IPS-18a (cell line): ENCODE measurements at regions not wholly inside any gene's neighbourhood (a gene's known extent, or its start where the extent isn't known, plus 50 kb on each side); places are given as distances from the start of the nearest gene placed in this dataset.

ENCODE experiments used
- H3K27ac ChIP-seq: one replicate; pipeline ENCODE4 v1.5.1; 2013; ENCODE audit warnings: low read length
- H3K27me3 ChIP-seq: one replicate; pipeline ENCODE4 v1.6.1; 2013; ENCODE audit warnings: mild to moderate bottlenecking, low read length; ENCODE audit not compliant: control insufficient read depth, insufficient read depth
- H3K36me3 ChIP-seq: one replicate; pipeline ENCODE4 v1.6.1; 2013; ENCODE audit warnings: low read depth, low read length; ENCODE audit not compliant: control insufficient read depth
- H3K4me1 ChIP-seq: one replicate; pipeline ENCODE4 v1.6.1; 2013; ENCODE audit warnings: low read depth, low read length; ENCODE audit not compliant: control insufficient read depth
- H3K4me3 ChIP-seq: one replicate; pipeline ENCODE4 v1.5.1; 2013; ENCODE audit warnings: low read length
- H3K9ac ChIP-seq: one replicate; pipeline ENCODE4 v1.6.1; 2013; ENCODE audit warnings: mild to moderate bottlenecking, low read length, moderate library complexity
- H3K9me3 ChIP-seq: one replicate; pipeline ENCODE4 v1.6.1; 2013; ENCODE audit warnings: low read depth, low read length; ENCODE audit not compliant: control insufficient read depth

DNA sequence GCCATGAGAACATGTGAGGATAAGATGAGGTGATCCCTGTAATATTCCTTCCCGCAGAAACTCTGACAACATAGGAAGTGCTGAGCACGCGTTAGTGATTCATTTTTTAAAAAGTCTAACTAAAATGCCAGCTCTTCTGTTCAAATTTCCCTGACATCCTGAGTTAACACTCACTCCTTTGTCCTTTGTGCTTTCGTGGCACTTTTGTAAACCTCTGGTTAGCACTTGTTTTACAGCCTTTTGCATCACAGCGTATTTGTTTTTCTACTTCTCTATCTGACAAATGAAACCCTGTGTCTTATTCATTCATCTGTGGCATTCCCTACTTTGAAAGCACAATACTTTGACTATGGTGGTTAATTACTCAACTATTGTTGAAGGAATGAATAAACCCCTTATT is 313.6 kb downstream of the NUAK1 start:
- Histone ChIP-seq H3K4me1 (peaks cover 17% of the 10 kb centered on the region), H3K36me3 (no peaks in the 10 kb centered on the region), H3K9ac (no peak overlapping the region), H3K9me3 (no peaks in the 10 kb centered on the region), H3K27ac (no peak overlapping the region), H3K4me3 (no peak overlapping the region), H3K27me3 (no peaks in the 10 kb centered on the region)

DNA sequence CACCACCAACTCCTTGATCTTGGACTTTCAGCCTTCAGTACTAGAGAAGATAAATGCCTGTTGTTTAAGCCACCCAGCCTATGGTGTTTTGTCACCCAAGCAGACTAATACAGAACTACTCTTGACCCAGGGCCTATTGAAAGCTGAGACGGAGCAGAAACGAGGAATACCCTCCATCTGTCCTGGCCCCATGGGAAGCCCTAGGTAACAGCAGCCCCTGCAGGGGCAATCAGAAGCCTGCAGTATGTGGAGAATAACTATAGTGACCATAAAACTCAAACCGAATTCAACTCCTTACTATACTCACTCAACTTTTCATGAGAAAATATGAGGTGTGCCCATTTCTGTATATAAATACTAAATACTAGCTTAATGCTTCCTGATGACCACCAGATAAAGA is 307.4 kb downstream of the NUAK1 start:
- no peaks in the 10 kb centered on the region for H3K27me3 ChIP-seq
- H3K36me3 ChIP-seq: no peaks in the 10 kb centered on the region
- no peak overlapping the region for H3K9ac ChIP-seq
- no peaks in the 10 kb centered on the region for H3K9me3 ChIP-seq
- H3K27ac ChIP-seq: no peak overlapping the region
- no peaks in the 10 kb centered on the region for H3K4me1 ChIP-seq
- no peak overlapping the region for H3K4me3 ChIP-seq

DNA sequence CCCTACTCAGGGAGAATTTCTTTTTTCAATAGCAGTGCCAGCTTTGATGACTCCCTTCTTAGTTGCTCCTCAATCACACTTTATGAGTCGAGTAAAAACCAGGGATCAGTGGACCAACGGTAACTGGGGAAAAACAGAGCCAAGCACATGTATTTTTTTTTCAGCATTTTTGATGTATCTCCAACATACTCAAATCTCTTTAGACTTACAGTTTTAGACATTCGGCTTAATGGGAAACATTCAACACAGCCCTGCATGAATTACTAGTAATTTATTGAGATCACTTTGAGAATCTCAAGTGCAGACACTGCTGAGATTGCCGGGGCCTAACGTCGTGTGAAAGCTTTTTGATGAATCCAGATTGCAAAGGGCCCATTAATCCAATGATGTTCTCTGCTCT is 306.7 kb downstream of the NUAK1 start:
- no peak overlapping the region for H3K9ac ChIP-seq
- no peaks in the 10 kb centered on the region for H3K27me3 ChIP-seq
- no peak overlapping the region for H3K27ac ChIP-seq
- H3K4me1 ChIP-seq: no peaks in the 10 kb centered on the region
- H3K36me3 ChIP-seq: no peaks in the 10 kb centered on the region
- no peak overlapping the region for H3K4me3 ChIP-seq
- H3K9me3 ChIP-seq: no peaks in the 10 kb centered on the region

DNA sequence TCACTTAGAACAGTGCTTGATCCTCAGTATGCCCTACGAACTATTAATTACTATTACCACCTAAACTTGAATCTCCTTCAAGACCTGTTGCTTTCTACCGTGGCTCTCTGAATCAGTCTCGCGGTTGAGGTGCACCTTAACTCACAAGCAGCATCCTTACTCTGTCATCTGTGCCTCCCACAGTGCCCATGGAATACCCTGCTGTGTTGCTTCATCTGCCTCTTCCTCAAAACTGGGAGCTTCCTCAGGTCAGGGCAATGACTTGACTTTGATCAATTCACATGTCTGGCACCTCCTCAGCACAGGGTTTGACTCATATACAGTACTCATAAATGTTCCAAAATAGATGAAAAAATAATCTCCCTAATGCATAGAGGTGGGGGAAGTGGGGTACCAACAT is 305.9 kb downstream of the NUAK1 start:
- H3K27ac ChIP-seq: no peak overlapping the region
- H3K36me3 ChIP-seq: no peaks in the 10 kb centered on the region
- no peaks in the 10 kb centered on the region for H3K4me1 ChIP-seq

DNA sequence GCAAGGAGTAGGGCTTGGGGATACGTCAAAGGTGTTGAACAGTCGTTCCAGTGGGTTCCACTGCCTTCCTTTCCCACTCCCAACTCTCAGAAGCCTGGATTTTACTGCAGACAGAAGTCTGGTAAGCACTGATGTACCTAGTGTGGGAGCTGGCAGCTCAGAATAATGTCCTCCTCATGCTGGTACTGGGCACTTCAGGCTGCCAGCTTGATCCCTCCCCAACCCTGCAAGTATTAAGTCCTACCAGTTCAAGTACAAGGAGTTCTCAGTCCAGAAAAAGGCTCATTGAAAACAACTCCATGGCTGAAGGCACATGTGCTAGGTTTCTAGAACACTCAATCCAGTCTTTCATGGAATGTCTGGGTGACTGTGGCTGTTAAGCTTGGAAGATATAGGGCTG is 304.3 kb downstream of the NUAK1 start:
- H3K27me3 ChIP-seq: no peaks in the 10 kb centered on the region
- no peaks in the 10 kb centered on the region for H3K4me1 ChIP-seq
- no peak overlapping the region for H3K9ac ChIP-seq
- no peak overlapping the region for H3K4me3 ChIP-seq
- no peaks in the 10 kb centered on the region for H3K9me3 ChIP-seq
- no peaks in the 10 kb centered on the region for H3K36me3 ChIP-seq
- H3K27ac ChIP-seq: no peak overlapping the region

More for the DNA sequence above, 305.9 kb downstream of the NUAK1 start:
- Histone ChIP-seq H3K9ac (no peak overlapping the region), H3K27me3 (no peaks in the 10 kb centered on the region), H3K4me3 (no peak overlapping the region), H3K9me3 (no peaks in the 10 kb centered on the region)

DNA sequence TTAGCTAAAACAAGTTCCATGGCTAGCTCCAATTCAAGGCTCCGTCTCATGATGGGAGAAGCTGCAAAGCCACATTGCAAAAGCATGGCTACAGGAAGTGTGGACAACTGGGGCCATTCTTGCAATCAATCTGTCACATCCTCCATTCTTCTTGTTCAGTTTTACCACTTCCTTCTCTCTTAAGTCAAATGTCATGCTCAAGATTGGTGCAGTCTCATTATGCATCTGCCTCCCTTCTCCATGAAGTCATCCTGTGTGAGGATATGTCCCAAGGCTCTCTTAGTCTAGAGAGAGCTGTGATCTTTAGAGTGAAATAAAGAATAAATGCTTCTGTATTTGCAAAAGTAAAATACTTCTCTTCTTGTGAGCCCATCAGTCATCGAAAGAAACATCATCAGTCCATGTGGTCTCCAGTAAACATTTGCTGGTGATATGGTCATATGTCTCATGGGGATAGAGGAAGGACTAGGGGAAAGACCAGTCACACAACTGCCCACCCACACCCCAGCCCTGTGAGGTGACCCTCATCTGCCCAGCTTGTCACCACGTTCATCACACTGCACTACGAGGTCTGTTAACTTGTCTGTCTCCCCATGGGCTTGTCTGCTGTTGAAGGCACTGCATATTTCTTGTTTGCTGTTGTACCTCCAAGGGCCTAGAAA is 303.0 kb downstream of the NUAK1 start:
- Histone ChIP-seq H3K9me3 (no peaks in the 10 kb centered on the region), H3K9ac (no peak overlapping the region), H3K27ac (no peak overlapping the region), H3K36me3 (no peaks in the 10 kb centered on the region), H3K27me3 (no peaks in the 10 kb centered on the region), H3K4me3 (no peak overlapping the region), H3K4me1 (no peaks in the 10 kb centered on the region)

DNA sequence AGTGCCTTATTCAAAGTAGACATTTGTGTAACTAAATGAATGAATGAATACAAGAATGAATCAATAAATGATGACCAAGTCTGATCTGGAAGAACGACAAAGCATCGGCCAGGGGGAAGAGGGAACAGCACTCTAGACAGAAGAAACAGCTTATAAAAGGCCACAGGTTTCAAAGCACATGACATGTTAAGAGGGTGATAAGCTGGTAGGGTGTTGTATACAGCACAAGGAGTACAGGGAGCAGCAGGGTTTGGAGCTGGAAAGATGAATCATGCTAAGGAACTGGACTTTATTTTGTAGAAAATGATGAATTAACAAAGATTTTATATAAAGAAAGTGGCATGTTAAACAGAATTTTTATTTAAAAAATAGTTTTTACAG is 302.5 kb downstream of the NUAK1 start:
- H3K4me1 ChIP-seq: no peaks in the 10 kb centered on the region
- no peak overlapping the region for H3K27ac ChIP-seq
- H3K9ac ChIP-seq: no peak overlapping the region
- H3K27me3 ChIP-seq: no peaks in the 10 kb centered on the region
- no peaks in the 10 kb centered on the region for H3K9me3 ChIP-seq
- no peak overlapping the region for H3K4me3 ChIP-seq
- H3K36me3 ChIP-seq: no peaks in the 10 kb centered on the region

DNA sequence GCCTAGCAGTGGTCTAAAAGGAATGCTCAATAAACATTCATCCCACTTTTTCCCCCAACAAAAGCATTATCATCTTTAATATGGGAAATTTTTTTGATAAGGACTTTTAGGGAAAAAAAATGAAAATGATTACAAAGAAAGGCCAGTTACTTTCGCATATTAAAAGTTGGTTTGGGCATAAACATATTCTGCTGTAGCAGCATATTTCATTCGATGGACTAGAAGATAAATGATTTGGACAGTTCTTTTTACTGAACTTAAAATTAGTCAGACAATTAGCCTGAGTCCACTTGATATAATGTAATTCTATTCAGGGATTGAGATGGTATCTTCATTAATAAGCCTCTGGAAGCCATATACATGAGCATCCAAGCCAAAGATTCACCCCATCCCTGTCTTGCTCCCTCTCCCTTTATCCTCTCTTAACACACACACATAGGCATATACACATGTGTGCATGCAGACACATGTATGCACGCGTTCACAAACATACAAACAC is 299.1 kb downstream of the NUAK1 start:
- Histone ChIP-seq H3K4me1 (no peaks in the 10 kb centered on the region), H3K9me3 (no peaks in the 10 kb centered on the region), H3K27ac (no peak overlapping the region), H3K9ac (no peak overlapping the region), H3K4me3 (no peak overlapping the region), H3K27me3 (no peaks in the 10 kb centered on the region), H3K36me3 (no peaks in the 10 kb centered on the region)

DNA sequence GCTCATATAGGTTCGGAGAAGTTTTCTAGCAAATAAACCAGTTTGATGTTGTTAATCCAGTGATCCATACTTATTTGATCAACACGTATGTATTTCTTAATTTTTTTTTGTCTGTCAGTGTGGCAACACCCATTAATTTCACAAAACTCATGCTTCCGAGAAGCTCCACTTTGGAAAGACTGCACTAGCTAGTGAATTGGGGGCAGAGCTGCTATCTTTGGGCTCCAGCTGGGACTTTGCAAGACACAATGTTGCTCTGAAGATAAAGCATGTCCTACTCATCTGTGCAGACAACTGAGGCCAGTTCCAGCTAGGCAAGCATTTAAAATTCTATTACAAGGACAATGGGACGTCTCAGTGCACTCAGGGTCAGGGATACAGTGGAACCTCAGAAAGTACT is 298.4 kb downstream of the NUAK1 start:
- Histone ChIP-seq H3K27me3 (no peaks in the 10 kb centered on the region), H3K36me3 (no peaks in the 10 kb centered on the region), H3K4me3 (no peak overlapping the region), H3K9ac (no peak overlapping the region), H3K9me3 (no peaks in the 10 kb centered on the region), H3K27ac (no peak overlapping the region), H3K4me1 (no peaks in the 10 kb centered on the region)

DNA sequence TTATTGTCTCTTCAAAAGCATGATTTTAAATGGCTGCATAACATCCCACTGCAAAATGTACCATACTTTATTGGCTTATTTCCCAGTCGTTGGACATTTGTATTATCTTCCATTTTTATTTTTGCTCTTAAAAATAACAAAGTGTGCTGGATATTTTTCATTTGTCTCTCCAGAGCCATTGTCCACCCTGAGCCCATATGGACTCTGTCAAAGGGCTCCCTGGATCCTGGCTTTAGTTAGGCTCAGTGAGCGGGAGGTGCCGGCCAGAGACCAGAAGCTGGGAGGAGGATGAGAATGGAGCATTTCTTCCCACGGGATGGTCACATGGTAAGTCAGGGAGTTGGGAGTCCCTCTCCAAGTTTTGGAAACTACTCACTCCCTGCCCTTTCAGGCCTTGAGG is 296.9 kb downstream of the NUAK1 start:
- H3K27me3 ChIP-seq: no peaks in the 10 kb centered on the region
- H3K36me3 ChIP-seq: no peaks in the 10 kb centered on the region
- no peak overlapping the region for H3K27ac ChIP-seq
- H3K9me3 ChIP-seq: no peaks in the 10 kb centered on the region
- H3K4me3 ChIP-seq: no peak overlapping the region
- H3K4me1 ChIP-seq: no peaks in the 10 kb centered on the region
- no peak overlapping the region for H3K9ac ChIP-seq

DNA sequence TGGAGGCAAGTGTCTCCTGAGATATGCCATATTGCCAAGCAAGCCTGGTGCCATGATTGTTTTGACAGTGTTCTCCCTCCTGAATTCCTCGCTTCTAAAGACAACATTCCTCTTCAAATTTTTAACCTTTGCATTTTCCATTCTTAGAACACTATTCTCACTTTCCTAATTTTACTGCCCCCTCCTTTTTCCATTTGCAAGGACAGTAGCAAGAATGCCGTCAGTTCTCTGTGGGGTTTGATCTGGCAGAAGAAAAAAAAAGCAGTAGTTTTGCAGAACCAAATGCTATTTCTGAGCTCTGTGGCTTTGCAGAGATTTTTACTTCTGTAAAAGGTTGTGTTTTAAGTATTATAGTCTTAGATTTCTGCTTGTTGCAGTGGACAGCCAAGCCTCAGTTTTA is 295.2 kb downstream of the NUAK1 start:
- H3K9ac ChIP-seq: no peak overlapping the region

DNA sequence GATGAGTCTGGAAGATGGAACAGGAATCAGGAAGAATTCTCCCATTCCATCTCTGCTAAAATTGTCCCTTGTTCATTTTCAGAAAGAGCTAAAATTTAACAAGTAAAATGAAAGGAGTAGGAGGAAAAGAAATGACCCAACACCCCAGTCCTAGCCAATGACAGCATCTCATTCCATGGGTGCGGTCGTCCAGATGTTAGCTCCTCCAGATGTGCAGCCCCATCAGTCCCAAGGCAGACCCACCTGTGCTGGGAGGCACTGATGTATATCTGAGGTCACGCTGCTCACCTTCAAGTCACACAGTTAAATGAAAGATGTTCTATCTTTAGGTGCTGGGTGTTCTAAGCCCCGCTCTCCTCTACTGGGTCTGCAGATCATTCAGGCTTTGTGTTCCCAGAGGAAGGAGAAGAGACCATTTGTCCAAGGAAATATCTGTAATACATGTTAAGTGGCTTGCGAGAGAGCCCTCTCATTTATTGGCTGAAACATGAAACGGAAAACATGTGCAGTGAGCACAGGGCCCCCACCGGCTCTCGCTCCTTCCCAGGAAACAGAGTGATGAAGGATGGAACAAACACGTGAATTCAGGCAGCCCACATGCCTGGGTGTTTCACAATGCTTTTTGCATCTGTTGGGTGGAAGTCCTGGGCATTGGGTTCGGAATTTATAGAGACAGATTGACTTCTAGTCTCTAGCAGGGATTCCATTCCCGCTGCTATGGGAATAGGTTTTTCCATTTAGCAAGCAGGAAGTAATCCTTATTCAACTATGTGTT is 294.6 kb downstream of the NUAK1 start:
- H3K9me3 ChIP-seq: no peaks in the 10 kb centered on the region
- H3K4me3 ChIP-seq: no peak overlapping the region
- H3K9ac ChIP-seq: no peak overlapping the region
- H3K27me3 ChIP-seq: no peaks in the 10 kb centered on the region
- no peaks in the 10 kb centered on the region for H3K36me3 ChIP-seq
- no peak overlapping the region for H3K27ac ChIP-seq
- H3K4me1 ChIP-seq: no peaks in the 10 kb centered on the region

More for the DNA sequence above, 295.2 kb downstream of the NUAK1 start:
- no peak overlapping the region for H3K27ac ChIP-seq
- H3K4me3 ChIP-seq: no peak overlapping the region
- no peaks in the 10 kb centered on the region for H3K36me3 ChIP-seq
- no peaks in the 10 kb centered on the region for H3K27me3 ChIP-seq
- H3K9me3 ChIP-seq: no peaks in the 10 kb centered on the region
- no peaks in the 10 kb centered on the region for H3K4me1 ChIP-seq
